HG03175 (cell line): ENCODE measurements at regions not wholly inside any gene's neighbourhood (a gene's known extent, or its start where the extent isn't known, plus 50 kb on each side); places are given as distances from the start of the nearest gene placed in this dataset.

ENCODE experiments used
- ATAC-seq: cut with Tn5 transposase; IDR thresholded peaks from one replicate; pipeline ENCODE4 v1.9.1; 2021; ENCODE audit warnings: mild to moderate bottlenecking, moderate library complexity; ENCODE audit not compliant: unreplicated experiment

GRCh38 chr10:92789786-92790185 lies 58.5 kb upstream of the EXOC6 start:
- ATAC-seq, result no peak

DNA sequence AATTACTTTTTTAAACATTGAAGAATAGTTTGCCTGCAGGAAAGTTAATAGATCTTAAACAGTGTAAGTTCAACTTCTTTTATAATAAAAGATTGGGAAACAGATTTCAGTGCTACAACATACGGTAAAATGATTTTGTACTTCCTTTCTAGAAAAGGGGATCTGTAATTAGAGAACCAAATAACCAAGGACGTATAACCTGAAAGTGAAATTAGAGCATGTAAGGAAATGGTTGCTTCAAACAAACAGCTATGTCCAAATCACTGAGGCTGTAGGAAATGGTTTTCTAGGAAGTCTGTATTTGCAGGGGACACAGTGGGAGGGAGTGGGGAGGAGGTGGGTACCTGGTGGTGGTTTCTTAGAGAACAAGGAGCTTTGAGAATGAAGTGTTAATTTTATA lies 57.9 kb upstream of the EXOC6 start:
- no peak for ATAC-seq

GRCh38 chr10:92792661-92793060 lies 55.7 kb upstream of the EXOC6 start:
- ATAC-seq, result no peak
